A673 (cell line): ENCODE measurements at regions not wholly inside any gene's neighbourhood (a gene's known extent, or its start where the extent isn't known, plus 50 kb on each side); places are given as distances from the start of the nearest gene placed in this dataset.

ENCODE experiments used
- CTCF ChIP-seq: fragments of 300-800, 200-600 bp; sonication (generic); conservative IDR thresholded peaks from 2 replicates; pipeline ENCODE4 v1.5.1; 2017; ENCODE audit warnings: low read depth, mild to moderate bottlenecking, antibody characterized with exemption, low read length, moderate library complexity, mixed read lengths
- EZH2 ChIP-seq: fragments of 200-600 bp; sonication (generic); IDR thresholded peaks from 2 replicates; pipeline ENCODE4 v1.6.1; 2017; ENCODE audit warnings: borderline replicate concordance, low read depth, mild to moderate bottlenecking, mixed read lengths, antibody characterized with exemption, low read length; ENCODE audit not compliant: poor library complexity, severe bottlenecking

GRCh38 chr12:76142305-76142704, 57.8 kb upstream of the NAP1L1 start:
- TF ChIP-seq CTCF, result no peak
- no peak for TF ChIP-seq EZH2
